Sigmoid colon (tissue), 6 donors: ENCODE measurements at regions not wholly inside any gene's neighbourhood (a gene's known extent, or its start where the extent isn't known, plus 50 kb on each side); places are given as distances from the start of the nearest gene placed in this dataset.

Experiments
- DNase-seq: peaks from one replicate; pipeline ENCODE4 v3.0.0-alpha.2; 2019
- H3K27ac ChIP-seq, 4 donors: fragments of 200-600 bp; sonication (generic); one replicate each; pipeline ENCODE4 v1.5.1; 2016 to 2019; ENCODE audit warnings: mild to moderate bottlenecking in 1 of 4
- H3K27me3 ChIP-seq, 3 donors: fragments of 200-600 bp; sonication (generic); one replicate each; pipeline ENCODE4 v1.5.1; 2019; ENCODE audit warnings: mild to moderate bottlenecking in 1 of 3
- H3K36me3 ChIP-seq, 4 donors: fragments of 200-600 bp; sonication (generic); one replicate each; pipeline ENCODE4 v1.5.1; 2016 to 2019
- H3K4me1 ChIP-seq, 4 donors: fragments of 200-600 bp; sonication (generic); one replicate each; pipeline ENCODE4 v1.5.1; 2017 to 2019
- H3K4me3 ChIP-seq, 4 donors: fragments of 200-600 bp; sonication (generic); one replicate each; pipeline ENCODE4 v1.5.1; 2017 to 2019; ENCODE audit warnings: mild to moderate bottlenecking in 2 of 4, moderate library complexity in 1 of 4
- H3K9me3 ChIP-seq, 4 donors: fragments of 200-600 bp in 3 of 4; sonication (generic) in 3 of 4; one replicate each; pipeline versions ENCODE4 v1.5.1 to v1.6.1; 2013 to 2019
- CTCF ChIP-seq, 4 experiments: fragments of 450-650 bp in 3 of 4; fragments of 200-600 bp in 1 of 4; IDR thresholded peaks; one replicate each; pipeline ENCODE4 v1.5.1; 2016 to 2019; ENCODE audit warnings: antibody characterized with exemption in 4 of 4, mild to moderate bottlenecking in 3 of 4, moderate library complexity in 2 of 4
- EP300 ChIP-seq, 4 donors: sonication (generic); formaldehyde crosslinking; IDR thresholded peaks; one replicate each; pipeline ENCODE4 v1.6.1; 2017; ENCODE audit warnings: antibody characterized with exemption in 4 of 4
- POLR2A ChIP-seq, 2 donors: fragments of 450-650 bp; IDR thresholded peaks; one replicate each; pipeline ENCODE4 v1.6.1; 2016; ENCODE audit warnings: antibody characterized with exemption in 2 of 2, mild to moderate bottlenecking in 2 of 2, moderate library complexity in 2 of 2
- POLR2AphosphoS5 ChIP-seq, 4 donors: sonication (generic); formaldehyde crosslinking; IDR thresholded peaks; one replicate each; pipeline ENCODE4 v1.6.1; 2017; ENCODE audit warnings: antibody characterized with exemption in 4 of 4
- WGBS, 2 donors: extraction: QIAGEN DNeasy Blood & Tissue Kit; methylation state at CpG; one replicate each; pipeline ENCODE4 v1.1.7; 2013; 5-methylcytosine and 5-hydroxymethylcytosine counted together
- intact Hi-C: fragments of 100-400 bp; cut with DNase I; formaldehyde crosslinking; loops from one replicate; pipeline ENCODE4 v1.15.1; 2023
- donor health status: healthy with polysubstance abuse.
- donor health status: healthy.

GRCh38 chr2:239590995-239591915, 190.4 kb upstream of the HDAC4 start:
- Histone ChIP-seq H3K27ac (no peak overlapping the region), H3K4me3 (no peak overlapping the region), H3K36me3 (no peaks in the 10 kb centered on the region), H3K4me1 (no peaks in the 10 kb centered on the region), H3K27me3 (no peaks in the 10 kb centered on the region), H3K9me3 (no peaks in the 10 kb centered on the region)
- TF ChIP-seq EP300 (IDR thresholded peaks at IDR 0.05) (no peak), POLR2A (IDR thresholded peaks at IDR 0.05) (no peak), POLR2AphosphoS5 (IDR thresholded peaks at IDR 0.05) (no peak), CTCF (IDR thresholded peaks at IDR 0.05) (no peak)
- 91 to 94% methylated on average over 21 of the region's 21 CpGs for WGBS, 2 donors
- intact Hi-C loops, result no loop called here
- DNase-seq, result peak; percentile 41

GRCh38 chr2:239590276-239590675, 189.5 kb upstream of the HDAC4 start:
- H3K9me3 ChIP-seq, result no peaks in the 10 kb centered on the region
- no peaks in the 10 kb centered on the region for H3K4me1 ChIP-seq
- intact Hi-C loops, result no loop called here
- no peaks in the 10 kb centered on the region for H3K36me3 ChIP-seq
- TF ChIP-seq EP300 (IDR thresholded peaks at IDR 0.05) (no peak), POLR2AphosphoS5 (IDR thresholded peaks at IDR 0.05) (no peak)
- no peak overlapping the region for H3K4me3 ChIP-seq
- DNase-seq, result peak; percentile 10
- 76 to 92% methylated on average over 5 of the region's 5 CpGs for WGBS, 2 donors
- H3K27ac ChIP-seq, result no peak overlapping the region
- H3K27me3 ChIP-seq, result no peaks in the 10 kb centered on the region

- 81 to 85% methylated on average over 10 of the region's 10 CpGs for WGBS, 2 donors
- TF ChIP-seq EP300 (IDR thresholded peaks at IDR 0.05) (no peak), POLR2A (IDR thresholded peaks at IDR 0.05) (no peak), CTCF (IDR thresholded peaks at IDR 0.05) (no peak), POLR2AphosphoS5 (IDR thresholded peaks at IDR 0.05) (no peak)
- peak; percentile 46 for DNase-seq
Observed at GRCh38 chr2:239589833-239590232, 189.0 kb upstream of the HDAC4 start.

GRCh38 chr2:239589270-239589825, 188.5 kb upstream of the HDAC4 start:
- TF ChIP-seq POLR2A (IDR thresholded peaks at IDR 0.05), result no peak
- no peak for TF ChIP-seq POLR2AphosphoS5 (IDR thresholded peaks at IDR 0.05)
- TF ChIP-seq EP300 (IDR thresholded peaks at IDR 0.05), result no peak
- TF ChIP-seq CTCF (IDR thresholded peaks at IDR 0.05), result no peak
- no peaks in the 10 kb centered on the region for H3K4me1 ChIP-seq
- H3K4me3 ChIP-seq, result no peak overlapping the region
- WGBS, 2 donors, result 64 to 68% methylated on average over 7 of the region's 7 CpGs
- intact Hi-C loops, result no loop called here
- H3K9me3 ChIP-seq, result no peaks in the 10 kb centered on the region
- no peak overlapping the region for H3K27ac ChIP-seq
- H3K27me3 ChIP-seq, result no peaks in the 10 kb centered on the region
- H3K36me3 ChIP-seq, result no peaks in the 10 kb centered on the region
- peak; percentile 56 for DNase-seq

More at GRCh38 chr2:239589833-239590232, 189.0 kb upstream of the HDAC4 start:
- H3K27me3 ChIP-seq, result no peaks in the 10 kb centered on the region
- intact Hi-C loops, result no loop called here
- H3K4me1 ChIP-seq, result no peaks in the 10 kb centered on the region
- no peaks in the 10 kb centered on the region for H3K36me3 ChIP-seq
- H3K4me3 ChIP-seq, result no peak overlapping the region
- no peaks in the 10 kb centered on the region for H3K9me3 ChIP-seq
- no peak overlapping the region for H3K27ac ChIP-seq

- no peaks in the 10 kb centered on the region for H3K36me3 ChIP-seq
- H3K4me1 ChIP-seq, result no peaks in the 10 kb centered on the region
- DNase-seq, result peak; percentile 43
Observed at GRCh38 chr2:239588451-239589269, 187.8 kb upstream of the HDAC4 start.

More at GRCh38 chr2:239588451-239589269, 187.8 kb upstream of the HDAC4 start:
- no peak overlapping the region for H3K27ac ChIP-seq
- TF ChIP-seq POLR2AphosphoS5 (IDR thresholded peaks at IDR 0.05) (no peak), EP300 (IDR thresholded peaks at IDR 0.05) (no peak), POLR2A (IDR thresholded peaks at IDR 0.05) (no peak), CTCF (IDR thresholded peaks at IDR 0.05) (no peak)
- no peak overlapping the region for H3K4me3 ChIP-seq
- intact Hi-C loops, result no loop called here
- 86 to 88% methylated on average over 13 of the region's 13 CpGs for WGBS, 2 donors
- no peaks in the 10 kb centered on the region for H3K9me3 ChIP-seq
- H3K27me3 ChIP-seq, result no peaks in the 10 kb centered on the region
